ENCODE measurements at regions not wholly inside any gene's neighbourhood (a gene's known extent, or its start where the extent isn't known, plus 50 kb on each side); places are given as distances from the start of the nearest gene placed in this dataset.

DNA sequence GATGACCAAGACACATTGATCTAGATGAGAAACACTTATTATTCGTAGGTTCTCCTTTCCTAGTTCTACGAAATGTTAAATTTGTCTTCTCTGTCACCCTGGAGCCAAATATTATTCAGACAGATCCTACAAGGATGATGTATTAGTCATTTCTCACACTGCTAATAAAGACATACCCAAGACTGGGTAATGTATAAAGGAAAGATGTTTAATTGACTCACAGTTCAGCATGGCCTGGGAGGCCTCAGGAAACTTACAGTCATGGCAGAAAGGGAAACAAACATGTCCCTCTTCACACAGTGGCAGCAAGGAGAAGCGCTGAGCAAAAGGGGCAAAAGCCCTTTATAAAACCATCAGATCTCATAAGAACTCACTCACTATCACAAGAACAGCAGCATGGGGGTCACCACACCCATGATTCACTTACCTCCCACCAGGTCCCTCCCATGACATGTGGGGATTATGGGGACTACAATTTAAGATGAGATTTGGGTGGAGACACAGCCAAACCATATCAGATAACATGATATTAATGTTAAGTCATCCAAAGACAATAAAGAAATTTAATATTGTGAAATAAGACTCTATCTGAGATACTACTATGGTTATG lies 1248.8 kb upstream of the SLC10A2 start:
- no peak for DNase-seq

DNA sequence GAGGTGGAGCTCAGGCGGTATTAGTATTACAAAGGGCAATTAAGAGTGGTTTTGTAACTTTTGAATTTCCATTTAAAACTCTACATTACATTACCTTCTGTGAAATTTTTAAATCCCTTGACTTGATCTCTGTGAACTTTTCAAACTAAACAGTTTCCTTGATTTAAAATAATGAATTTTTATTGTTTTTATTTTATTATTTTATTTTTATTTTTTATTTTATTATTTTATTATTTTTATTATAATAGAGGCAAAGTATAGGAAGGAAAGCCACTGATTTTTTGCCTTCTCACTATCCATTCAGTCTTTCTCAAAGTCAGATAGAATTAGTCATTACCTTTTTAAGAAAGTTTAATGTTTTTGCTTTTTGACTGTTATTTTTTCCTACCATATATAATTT lies 1248.1 kb upstream of the SLC10A2 start:
- no peak for DNase-seq

DNA sequence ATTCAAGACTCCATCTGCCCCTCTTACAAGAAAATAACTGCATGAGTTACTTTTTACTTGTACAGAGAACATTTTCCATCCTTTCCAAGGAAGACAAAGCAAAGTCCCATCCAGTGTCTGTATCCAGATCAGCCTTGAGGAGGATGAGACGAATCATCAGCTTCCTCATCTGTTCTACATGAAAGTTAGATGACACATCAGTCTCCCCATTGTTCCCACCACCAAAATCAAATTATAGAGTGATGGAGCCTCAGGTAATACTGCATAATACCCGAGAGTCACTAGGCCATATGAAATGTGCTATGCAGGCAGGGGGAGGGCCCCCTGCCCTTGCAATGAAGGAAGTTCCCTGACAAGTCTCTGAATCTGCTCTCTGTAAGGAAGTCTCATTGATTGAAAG lies 1244.6 kb upstream of the SLC10A2 start:
- DNase-seq = no peak

DNA sequence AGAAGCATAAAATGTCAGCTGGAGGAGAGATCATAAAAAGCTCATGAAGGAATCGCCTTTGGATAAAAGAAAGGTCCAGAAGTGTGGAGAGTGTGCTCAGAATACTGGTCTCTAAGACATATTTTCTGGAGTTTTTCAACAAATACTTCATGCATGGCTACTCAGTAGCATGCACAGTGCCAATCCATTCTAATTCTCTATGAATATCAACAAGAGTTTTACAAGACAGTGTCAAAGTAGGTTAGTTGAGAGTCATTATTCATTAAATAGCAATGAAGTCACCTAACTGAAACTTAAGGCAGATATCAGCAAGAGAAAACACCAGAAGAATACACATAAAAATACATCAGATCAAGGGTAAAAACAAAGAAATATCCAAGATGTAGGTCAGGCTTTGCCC lies 1243.2 kb upstream of the SLC10A2 start:
- no peak for DNase-seq

DNA sequence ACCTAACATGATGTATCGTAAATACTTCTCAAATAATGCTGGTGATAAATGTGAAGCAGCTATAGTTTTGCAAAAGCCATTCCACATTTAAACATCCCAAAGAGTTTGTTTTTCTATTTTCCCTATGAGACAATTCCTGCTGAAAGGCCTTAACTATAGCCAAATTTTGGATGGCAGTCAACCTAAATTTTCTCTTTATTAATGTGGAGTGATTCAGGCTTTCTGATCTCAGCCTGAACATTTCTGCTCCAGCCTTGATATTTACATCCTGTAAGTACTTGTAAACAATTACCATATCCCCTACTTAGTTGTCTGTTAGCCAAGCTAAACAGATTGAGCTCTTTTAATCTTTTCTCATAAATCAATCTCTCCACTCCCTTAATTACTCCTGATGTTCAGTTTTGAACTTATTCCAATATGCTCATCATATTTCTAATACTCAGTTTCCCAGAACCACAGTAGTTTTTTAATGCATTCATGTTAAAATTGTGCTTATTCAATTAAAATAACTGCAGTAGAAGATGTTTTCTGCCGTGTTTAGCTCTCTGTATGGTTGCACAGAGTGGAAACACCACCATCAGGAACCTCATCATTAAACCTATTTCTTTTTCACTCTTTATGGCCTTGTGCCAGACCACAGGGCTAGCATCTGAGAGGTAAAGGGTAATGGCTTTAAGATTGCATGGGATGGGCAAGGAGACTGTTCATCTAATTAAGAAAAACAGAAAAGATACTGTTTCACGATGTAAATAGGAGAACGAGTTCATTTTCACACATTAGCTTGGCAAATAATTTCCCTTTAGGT lies 1235.2 kb upstream of the SLC10A2 start:
- peak; percentile 37 for DNase-seq

DNA sequence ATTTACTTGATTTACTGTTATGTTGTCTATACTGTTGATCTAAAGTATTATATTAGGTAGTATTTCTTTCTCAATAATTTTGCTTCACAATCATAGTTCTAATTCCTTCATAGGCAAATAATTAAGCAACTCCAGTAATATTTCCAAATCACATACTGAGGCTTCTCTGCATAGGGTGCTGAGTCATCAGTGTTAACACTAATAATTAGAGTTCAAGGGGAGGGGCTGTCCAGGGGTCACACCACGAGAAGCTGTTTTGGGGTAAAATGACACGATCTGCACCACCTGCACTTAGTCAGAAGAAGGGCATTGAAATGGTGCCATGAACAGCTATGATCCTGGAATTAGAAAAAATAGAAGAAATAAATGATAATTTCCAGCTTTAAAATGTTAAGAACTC lies 1230.9 kb upstream of the SLC10A2 start:
- DNase-seq = no peak

DNA sequence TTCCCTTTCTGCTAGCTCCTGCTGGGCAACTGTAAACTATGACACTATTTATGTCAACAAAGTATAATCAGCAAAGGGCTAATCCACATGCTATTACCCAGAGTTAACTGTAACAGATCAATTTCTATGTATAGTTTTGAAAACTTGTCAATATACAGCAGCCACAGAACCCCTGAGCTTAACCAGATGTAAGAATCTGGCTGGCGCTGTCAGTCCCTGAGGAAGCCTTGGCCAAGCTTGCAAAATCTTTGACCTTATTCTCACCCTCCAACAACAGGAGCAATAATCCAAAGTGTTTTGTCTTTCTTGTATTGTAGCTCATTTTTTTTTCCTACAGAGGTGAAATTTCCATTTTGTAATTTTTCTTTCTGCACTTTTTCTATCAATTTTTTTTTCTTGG lies 1230.1 kb upstream of the SLC10A2 start:
- DNase-seq = no peak

DNA sequence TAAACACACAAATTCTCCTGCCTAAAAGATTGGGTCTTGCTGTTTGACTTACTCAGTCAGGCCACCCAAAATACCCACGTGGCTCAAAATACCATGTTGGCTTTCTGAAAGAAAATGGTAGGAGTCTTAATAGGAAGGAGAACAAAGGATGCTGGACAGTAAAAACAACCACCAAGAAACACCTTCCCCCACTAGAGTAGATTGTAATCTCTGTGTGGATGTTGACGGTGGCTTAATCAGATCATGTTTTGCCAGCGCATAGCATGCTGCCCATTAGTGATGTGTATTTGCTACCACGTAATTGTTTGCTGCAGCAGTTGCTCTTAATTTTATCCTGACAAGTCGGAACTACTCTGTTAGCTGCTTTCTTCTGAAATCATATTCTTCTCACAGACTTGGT lies 1229.3 kb upstream of the SLC10A2 start:
- no peak for DNase-seq

DNA sequence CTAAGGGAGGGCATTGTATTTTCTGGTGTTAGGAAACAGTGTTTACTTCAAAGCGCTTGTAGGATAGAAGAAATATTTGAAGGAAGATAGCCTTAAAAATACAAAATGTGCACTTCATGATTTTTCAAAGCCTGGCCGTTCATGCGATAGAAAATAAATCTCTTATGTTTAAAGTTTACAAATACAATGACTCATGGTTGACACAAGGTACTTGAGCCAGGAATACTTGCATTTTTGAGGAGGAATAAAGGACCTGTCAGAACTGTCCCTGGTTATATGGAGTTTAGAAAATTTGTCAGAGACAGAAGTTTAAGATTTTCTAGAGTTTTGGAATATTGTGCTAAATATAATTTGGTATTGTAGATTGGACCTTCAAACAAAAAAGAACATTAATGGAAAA lies 1223.2 kb upstream of the SLC10A2 start:
- no peak for DNase-seq

DNA sequence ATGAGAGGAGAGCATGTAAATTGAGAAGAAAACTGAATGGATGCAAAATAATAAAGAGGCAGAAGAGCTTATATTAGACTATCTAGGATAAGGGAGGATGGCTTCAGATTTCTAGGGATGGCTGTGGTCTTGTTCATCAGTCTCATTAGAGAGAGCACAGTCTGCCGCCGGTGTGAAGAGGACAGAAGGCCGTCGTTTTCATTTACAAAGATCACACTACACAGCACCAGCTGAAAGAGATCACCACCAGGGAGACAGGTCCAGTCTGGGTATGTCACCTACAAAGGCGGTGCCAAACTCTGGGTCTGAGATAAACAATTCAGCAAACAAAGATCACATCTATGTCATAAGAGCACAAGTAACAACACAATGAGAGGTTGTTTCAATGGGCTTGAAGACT lies 1222.3 kb upstream of the SLC10A2 start:
- DNase-seq = peak; percentile 22

DNA sequence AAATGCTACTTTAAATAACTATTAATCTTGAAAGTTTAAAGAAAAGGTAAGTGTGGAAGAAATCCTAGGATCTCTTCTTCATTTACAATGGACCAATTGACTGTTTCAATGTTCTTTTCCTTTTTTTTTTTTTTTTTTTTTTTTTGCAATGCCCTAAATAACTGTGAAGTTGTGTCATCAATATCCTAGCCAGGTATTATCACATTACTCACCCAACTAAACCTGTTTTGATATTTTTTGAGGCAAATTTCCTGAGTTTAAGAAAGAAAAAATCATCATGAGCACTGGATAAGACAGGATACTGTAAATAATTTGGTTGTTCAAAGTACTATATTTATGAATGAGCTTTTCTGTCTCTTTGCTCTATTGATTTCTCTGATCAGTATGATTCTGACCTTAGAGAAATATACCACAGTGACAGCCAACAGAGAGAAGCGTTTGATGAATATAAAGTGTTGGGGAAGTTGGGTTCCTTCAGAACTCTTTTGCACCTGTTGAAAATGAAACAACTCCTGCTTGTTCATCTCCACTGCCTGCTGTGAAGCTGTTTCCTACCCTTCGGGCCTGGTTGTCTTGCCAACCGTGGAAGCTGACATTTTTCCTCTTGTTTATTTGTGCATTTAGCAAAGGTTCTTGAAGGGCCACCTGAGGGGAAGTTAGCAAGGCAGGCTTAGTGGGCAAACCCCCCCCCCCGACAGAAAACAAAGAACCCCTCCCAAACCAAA lies 1220.5 kb upstream of the SLC10A2 start:
- peak; percentile 27 for DNase-seq

DNA sequence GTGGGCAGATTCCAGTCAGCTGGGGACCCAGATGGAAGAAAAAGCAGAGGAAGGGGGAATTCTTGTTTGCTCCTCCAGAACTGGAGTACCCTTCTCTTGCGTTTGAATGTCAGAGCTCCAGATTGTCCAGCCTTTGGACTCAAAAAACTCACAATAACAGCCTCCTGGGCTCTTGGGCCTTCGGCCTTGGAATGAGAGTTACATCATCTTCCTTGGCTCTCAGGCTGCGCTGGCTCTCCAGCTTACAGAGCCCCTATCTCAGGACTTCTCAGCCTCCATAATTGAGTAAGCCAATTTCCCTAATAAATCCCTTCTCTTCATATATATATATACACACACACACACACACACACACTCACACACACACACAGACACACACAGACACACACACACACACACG lies 1215.7 kb upstream of the SLC10A2 start:
- no peak for DNase-seq

DNA sequence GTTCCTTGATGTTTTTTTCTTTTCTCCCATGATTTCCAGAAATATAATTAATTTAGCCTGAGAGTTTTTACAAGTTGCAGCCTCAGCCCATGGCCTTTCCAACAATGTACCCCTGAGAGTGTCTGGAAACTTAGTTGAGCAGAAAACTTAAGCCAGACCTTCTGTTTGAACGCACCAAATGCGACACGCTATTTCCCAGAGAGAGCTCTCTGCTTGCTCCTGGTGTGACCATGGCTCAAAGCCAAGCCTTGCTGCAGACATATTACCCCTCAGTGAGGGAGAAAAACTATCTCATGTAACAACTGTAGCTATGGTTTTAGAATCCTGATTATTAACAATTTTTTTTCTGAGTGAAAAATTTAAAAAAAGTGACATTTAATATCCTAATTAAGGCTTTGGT lies 1204.5 kb upstream of the SLC10A2 start:
- no peak for DNase-seq

DNA sequence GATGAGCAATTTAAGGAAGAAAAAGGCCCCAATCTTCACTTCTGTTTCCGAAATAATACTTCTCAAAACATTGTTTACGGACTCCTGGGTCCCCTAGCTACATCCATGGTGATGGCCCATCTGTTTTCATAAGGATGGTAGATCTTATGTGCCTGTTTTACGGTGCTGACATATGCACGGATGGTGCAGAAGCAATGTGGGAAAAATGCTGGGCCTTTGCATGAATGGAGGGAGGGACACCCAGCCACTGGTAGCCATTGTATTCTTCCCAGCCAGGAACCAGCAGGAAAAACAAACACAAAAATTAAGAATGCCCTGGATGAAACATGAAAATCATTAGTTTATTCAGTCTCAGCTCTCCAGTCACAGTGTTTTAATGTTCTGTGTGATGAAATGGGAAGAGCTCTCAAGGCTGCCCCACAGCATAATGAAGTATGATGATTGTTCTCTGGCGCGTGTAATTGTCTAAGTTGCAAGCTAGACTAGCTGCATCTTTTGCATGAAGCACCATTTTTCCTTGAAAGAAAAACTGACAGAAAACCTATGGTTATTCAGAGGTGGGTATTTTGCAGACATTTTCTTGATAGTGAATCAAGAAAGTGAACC lies 1201.1 kb upstream of the SLC10A2 start:
- no peak for DNase-seq

DNA sequence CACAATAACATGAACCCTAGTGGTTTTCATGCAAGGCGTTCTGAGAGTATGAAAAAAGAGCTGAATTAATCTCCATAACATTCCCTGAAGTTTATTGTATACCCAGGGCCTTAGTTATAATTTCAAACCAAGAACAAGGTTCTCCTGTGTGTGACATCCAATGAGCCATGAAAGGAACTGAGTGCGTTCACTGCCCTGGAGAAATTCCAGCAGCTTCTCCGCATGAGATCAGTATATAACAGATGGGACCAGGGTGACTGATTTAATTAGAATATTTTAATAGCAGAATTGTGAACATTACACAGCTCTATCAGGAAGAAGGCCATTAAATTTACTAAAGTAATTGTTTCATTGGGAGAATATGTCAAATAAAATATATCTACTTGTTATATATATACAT lies 1190.5 kb upstream of the SLC10A2 start:
- peak; percentile 17 for DNase-seq

DNA sequence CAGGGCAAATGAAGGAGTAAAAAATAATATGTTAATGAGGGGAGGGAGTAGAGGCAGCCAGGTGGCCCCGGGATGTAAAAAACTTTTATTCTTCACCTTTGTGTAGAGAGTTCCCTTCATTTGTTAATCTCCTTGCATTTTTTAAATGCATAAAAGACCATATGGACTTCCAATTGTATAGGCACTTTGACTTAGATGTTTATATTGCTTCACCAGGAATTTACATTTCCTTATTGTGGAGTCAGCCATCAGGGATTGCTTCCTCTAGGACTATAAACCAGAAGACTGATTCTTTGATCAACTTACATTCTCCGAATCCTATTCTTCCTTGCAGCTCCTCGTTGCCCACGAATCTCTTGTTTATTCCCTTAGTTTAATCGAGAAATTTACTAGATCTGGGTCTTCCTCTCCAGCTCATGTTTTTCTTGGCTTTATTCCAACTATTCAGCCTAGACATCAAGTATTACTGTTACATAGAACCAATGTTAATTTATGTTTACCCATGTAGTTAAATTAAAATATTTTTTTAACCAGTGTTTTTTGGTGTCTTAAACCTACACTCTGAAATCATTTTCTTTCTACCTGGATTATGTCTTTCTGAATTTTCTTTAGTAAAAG lies 1187.0 kb upstream of the SLC10A2 start:
- DNase-seq = no peak

DNA sequence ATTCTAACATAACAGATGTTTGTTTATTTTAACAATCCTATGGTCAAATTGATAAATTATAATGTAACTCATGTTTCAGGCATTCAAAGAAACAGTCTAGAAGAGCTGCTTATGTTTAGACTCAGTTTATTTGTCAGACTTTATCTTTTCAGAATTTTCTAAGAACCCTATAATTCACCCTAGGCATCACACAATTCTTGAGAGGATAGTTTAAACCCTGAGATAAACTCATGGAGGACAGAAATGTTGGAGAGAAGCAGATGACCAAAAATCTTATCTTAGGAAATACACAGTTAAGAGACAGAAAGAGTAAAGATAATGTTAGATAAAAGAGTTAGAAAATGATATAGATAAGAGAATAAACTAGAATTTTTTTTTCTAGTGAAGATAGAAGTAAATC lies 1185.7 kb upstream of the SLC10A2 start:
- no peak for DNase-seq

DNA sequence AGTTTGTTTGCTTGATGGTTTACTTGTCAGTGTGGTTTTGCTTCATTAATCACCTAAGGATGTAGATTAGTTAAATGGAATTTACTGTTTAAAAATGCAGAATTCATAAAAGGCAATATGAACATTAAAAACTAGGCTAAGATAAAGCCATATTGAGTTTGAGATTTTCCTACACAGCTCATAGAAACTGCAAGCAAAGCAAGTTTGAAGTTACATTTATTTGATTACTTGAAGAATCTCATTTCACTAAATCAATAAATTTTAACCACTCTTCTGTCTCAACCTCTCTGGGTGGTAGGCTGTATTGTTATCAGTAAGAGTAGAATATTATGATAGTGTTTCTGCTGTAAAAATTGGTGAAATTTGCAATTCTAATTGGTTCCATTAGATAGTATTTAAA lies 1180.7 kb upstream of the SLC10A2 start:
- DNase-seq = no peak

DNA sequence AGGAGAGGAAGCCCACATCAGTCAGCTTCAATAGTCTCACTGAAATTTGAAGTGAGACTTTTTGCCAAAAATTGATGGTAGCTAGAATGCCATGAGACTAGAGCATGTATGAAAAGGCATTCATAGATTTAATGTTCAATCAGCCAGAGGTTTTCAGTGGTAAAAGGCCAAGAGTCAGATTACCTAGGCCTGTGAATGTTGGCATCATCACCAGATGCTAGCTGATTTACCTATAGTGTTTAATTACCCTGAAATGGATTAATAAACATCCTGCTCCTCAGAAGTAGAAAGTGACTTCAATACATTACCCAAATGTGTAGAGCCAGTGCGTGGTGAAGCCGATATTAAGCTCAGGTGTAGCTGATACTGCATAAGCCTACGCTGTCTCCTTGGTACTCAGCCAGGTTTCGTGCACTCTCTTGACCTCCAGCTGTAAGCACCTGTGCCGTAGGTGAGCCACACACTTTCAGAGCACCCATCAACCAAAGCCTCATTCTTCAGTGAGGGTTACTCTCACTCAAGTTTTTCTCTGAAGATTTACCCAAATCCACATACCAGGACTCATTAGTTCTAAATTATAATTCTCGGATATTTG lies 1140.3 kb upstream of the SLC10A2 start:
- no peak for DNase-seq

DNA sequence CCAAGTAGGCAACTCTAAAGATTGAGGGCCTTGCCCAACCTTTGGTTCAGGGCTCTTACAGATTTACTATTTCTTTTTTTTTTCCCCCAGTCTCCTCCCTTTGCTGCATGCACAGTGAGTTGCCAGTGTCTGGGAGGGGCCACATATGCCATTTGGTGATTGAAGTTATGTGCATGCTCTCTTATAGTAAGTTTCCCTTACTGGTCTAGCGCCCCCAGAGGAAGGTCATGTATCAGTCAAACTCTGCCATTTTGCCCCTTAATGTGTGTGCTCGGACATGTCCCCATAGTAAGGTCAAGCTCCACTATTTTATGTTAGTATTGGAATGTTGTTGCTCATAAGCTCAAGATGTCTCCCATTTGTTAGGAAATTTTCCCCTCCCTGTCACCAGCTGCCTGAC lies 1138.0 kb upstream of the SLC10A2 start:
- no peak for DNase-seq

DNA sequence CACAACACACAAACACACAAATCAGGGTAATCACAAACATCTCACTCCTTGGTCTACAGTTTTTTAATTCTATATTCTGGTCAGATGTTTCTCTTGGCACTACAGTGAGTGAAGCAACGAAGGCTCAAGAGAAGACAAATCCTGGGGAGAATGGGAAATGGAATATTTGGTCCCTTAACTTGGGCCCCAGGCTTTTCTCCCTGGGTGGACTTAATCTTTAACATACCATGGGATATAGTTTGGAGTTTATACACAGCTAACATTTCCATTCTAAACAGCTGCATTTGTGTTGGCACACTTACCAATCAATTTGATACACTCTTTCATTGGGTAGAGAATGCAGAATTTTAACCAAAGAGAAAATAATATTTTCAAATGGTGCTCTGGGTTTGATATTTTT lies 1132.6 kb upstream of the SLC10A2 start:
- no peak for DNase-seq

DNA sequence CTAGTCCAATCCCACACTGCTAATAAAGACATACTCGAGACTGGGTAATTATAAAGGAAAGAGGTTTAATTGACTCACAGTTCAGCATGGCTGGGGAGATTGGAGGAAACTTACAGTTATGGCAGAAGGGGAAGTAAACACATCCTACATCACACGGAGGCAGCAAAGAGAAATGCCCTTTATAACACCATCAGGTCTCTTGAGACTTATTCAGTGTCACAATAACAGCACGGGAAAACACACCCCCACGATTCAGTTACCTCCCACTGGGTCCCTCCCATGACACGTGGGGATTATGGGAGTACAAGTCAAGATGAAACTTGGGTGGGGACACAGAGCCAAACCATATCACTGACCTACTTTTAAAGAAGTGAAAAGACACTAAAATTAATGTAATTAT lies 1130.4 kb upstream of the SLC10A2 start:
- no peak for DNase-seq

Measured in renal pelvis (tissue), 1 donor.